Activated CD8-positive, alpha-beta T cell treated with anti-CD3 and anti-CD28 coated beads, Interleukin-2, amount 10 ng/mL, durations not matched to agents 7 days and 5 days (primary cell): ENCODE measurements at regions not wholly inside any gene's neighbourhood (a gene's known extent, or its start where the extent isn't known, plus 50 kb on each side); places are given as distances from the start of the nearest gene placed in this dataset.
"Not testable (repeated sequence)": the region's sequence is repeated elsewhere in the genome, so short reads cannot be mapped to it uniquely, and the experiment has no call there.

Source experiments
- ATAC-seq: fragments of 150-1000 bp; cut with Tn5 transposase; one replicate; pipeline ENCODE4 v1.10.0; 2021; ENCODE audit warnings: moderate library complexity
- CTCF ChIA-PET: fragments of 350-600 bp; sonication (Branson Sonifier 250); formaldehyde crosslinking; loops from one replicate; lab custom pipeline; 2021; ENCODE audit warnings: antibody characterized with exemption; lab: Charles Lee
- POLR2A ChIA-PET: fragments of 350-600 bp; sonication (Branson Sonifier 250); formaldehyde crosslinking; loops from one replicate; lab custom pipeline; 2021; ENCODE audit warnings: antibody characterized with exemption; lab: Charles Lee
- DNase-seq: peaks from one replicate; pipeline ENCODE4 v3.0.0-alpha.2; 2020
- H3K27ac Mint-ChIP-seq: one replicate; pipeline ENCODE4 v1.8.0; 2021; ENCODE audit warnings: mild to moderate bottlenecking, mixed read lengths
- H3K27me3 Mint-ChIP-seq: one replicate; pipeline ENCODE4 v1.8.0; 2021; ENCODE audit warnings: low read depth, mixed read lengths
- H3K36me3 Mint-ChIP-seq: one replicate; pipeline ENCODE4 v1.8.0; 2021; ENCODE audit warnings: low read depth, mixed read lengths
- H3K4me1 Mint-ChIP-seq: one replicate; pipeline ENCODE4 v1.8.0; 2021; ENCODE audit warnings: low read depth, mixed read lengths
- H3K4me3 Mint-ChIP-seq: one replicate; pipeline ENCODE4 v1.8.0; 2021; ENCODE audit warnings: mild to moderate bottlenecking, mixed read lengths
- H3K9me3 Mint-ChIP-seq: one replicate; pipeline ENCODE4 v1.8.0; 2022; ENCODE audit warnings: mixed read lengths; ENCODE audit not compliant: insufficient read depth

- CTCF ChIA-PET, result not testable (repeated sequence)
Observed at GRCh38 chr2:182609005-182609404, 107.1 kb upstream of the DNAJC10 start.

DNA sequence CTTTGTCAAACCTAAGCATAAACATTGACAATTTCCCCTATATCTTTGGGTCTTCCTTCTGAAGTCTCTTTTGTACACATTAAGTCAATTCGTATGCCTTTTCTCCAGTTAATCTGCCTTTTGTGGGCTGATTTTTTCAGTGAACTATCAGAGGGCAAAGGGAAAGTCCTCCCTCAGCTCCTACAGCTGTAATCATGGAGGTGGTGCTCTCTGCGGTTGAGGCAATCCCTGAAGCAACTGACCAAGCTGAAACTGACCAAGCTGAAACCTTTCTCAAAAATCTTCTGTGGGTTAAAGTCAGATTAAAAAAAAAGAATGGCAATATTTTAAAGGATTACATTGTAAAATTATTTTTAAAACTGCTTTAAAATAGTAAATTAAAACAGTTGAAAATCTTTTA lies 105.8 kb upstream of the DNAJC10 start:
- H3K27me3 Mint-ChIP-seq, result peaks cover 2% of the 10 kb centered on the region
- DNase-seq (no peak), ATAC-seq (no peak)
- H3K4me3 Mint-ChIP-seq, result no peak overlapping the region
- POLR2A ChIA-PET, result no interaction called here
- H3K4me1 Mint-ChIP-seq, result no peaks in the 10 kb centered on the region
- H3K27ac Mint-ChIP-seq, result no peak overlapping the region
- no peaks in the 10 kb centered on the region for H3K36me3 Mint-ChIP-seq
- H3K9me3 Mint-ChIP-seq, result no peaks in the 10 kb centered on the region
- CTCF ChIA-PET, result no interaction called here

More at GRCh38 chr2:182609005-182609404, 107.1 kb upstream of the DNAJC10 start:
- H3K36me3 Mint-ChIP-seq, POLR2A ChIA-PET, H3K9me3 Mint-ChIP-seq, H3K4me1 Mint-ChIP-seq, H3K27ac Mint-ChIP-seq, DNase-seq, H3K27me3 Mint-ChIP-seq, ATAC-seq, H3K4me3 Mint-ChIP-seq: not testable (repeated sequence)

DNA sequence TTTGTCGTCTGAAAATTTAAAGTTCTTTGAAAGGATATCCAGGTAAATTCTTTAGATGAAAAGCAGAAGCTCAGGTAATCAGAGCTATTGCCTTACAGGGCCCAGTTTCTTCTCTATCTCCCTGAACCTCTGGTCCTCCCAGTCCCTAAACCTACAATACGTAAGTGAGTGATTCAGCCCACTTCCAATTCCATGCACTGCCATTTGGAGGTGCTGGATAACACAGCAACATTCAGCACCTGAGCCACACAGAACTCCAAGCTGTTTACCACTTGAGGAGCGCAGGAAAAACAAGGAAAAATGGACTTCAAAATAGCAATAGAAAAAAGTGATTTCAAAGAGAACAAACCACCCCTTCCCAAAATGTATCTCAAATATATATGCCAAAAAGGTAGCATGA lies 105.0 kb upstream of the DNAJC10 start:
- H3K9me3 Mint-ChIP-seq, result no peaks in the 10 kb centered on the region
- no peak for DNase-seq
- POLR2A ChIA-PET, result no interaction called here
- no peak overlapping the region for H3K4me3 Mint-ChIP-seq
- no peaks in the 10 kb centered on the region for H3K36me3 Mint-ChIP-seq
- no peak for ATAC-seq
- no peak overlapping the region for H3K27ac Mint-ChIP-seq
- H3K27me3 Mint-ChIP-seq, result peaks cover 2% of the 10 kb centered on the region
- H3K4me1 Mint-ChIP-seq, result no peaks in the 10 kb centered on the region
- CTCF ChIA-PET, result no interaction called here

GRCh38 chr2:182615036-182615435 lies 101.0 kb upstream of the DNAJC10 start:
- H3K36me3 Mint-ChIP-seq, result no peaks in the 10 kb centered on the region
- no peaks in the 10 kb centered on the region for H3K9me3 Mint-ChIP-seq
- H3K27ac Mint-ChIP-seq, result no peak overlapping the region
- H3K4me3 Mint-ChIP-seq, result no peak overlapping the region
- no peak for ATAC-seq
- no peaks in the 10 kb centered on the region for H3K4me1 Mint-ChIP-seq
- DNase-seq, result no peak
- peaks cover 5% of the 10 kb centered on the region for H3K27me3 Mint-ChIP-seq
- CTCF ChIA-PET, result no interaction called here
- POLR2A ChIA-PET, result no interaction called here

GRCh38 chr2:182616471-182617393 lies 99.3 kb upstream of the DNAJC10 start:
- H3K9me3 Mint-ChIP-seq, result no peaks in the 10 kb centered on the region
- ChIA-PET CTCF (no interaction called here), POLR2A (no interaction called here)
- H3K27ac Mint-ChIP-seq, result no peak overlapping the region
- no peaks in the 10 kb centered on the region for H3K36me3 Mint-ChIP-seq
- H3K4me3 Mint-ChIP-seq, result no peak overlapping the region
- peaks cover 8% of the 10 kb centered on the region for H3K27me3 Mint-ChIP-seq
- H3K4me1 Mint-ChIP-seq, result no peaks in the 10 kb centered on the region
- no peak for ATAC-seq
- DNase-seq, result no peak

DNA sequence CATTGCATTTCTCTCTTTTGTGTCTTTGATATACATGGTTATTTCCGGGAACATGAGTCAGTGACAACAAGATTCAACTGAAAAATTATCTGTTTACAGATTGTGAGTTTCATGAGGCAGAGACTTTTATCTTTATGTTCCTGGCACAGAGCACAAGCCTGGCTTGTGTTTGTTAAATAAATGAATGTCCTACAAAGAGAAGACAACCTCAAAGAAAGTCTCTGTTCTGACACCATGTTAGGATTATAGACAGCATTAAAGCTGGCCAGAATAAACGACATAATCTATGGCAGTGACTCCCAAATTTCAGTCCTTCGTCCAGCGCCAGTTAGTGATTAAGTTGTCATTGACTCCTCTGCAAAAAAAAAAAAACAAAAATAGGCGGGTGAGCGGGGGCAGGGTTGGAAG lies 97.4 kb upstream of the DNAJC10 start:
- no peak for DNase-seq
- POLR2A ChIA-PET, result no interaction called here
- CTCF ChIA-PET, result no interaction called here
- Mint-ChIP-seq H3K4me1 (no peaks in the 10 kb centered on the region), H3K36me3 (no peaks in the 10 kb centered on the region), H3K4me3 (no peak overlapping the region), H3K27me3 (peaks cover 8% of the 10 kb centered on the region), H3K9me3 (no peaks in the 10 kb centered on the region), H3K27ac (no peak overlapping the region)
- no peak for ATAC-seq

DNA sequence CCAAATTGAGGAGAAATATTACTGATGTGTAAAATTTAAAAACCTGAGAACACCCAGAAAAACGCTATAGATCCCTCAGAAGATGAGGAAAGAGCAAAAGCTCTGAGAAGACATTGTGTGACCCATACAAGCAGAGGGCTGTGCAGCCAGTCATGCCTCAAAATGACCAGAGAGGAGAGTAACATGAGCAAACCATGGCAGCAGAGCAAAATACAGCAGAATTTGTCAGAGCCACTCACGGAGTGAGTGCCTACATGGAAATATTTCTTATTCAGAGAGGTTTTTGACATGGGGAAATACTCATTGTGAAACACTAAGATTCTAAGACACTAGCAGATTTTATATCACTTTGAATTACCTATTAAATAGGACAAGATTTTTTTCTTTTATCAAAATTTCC lies 96.8 kb upstream of the DNAJC10 start:
- no peak overlapping the region for H3K4me3 Mint-ChIP-seq
- POLR2A ChIA-PET, result no interaction called here
- DNase-seq, result no peak

GRCh38 chr2:182621191-182621590 lies 94.9 kb upstream of the DNAJC10 start:
- CTCF ChIA-PET, result no interaction called here
- H3K4me1 Mint-ChIP-seq, result no peaks in the 10 kb centered on the region
- H3K36me3 Mint-ChIP-seq, result no peaks in the 10 kb centered on the region
- no peaks in the 10 kb centered on the region for H3K9me3 Mint-ChIP-seq
- peaks cover 8% of the 10 kb centered on the region for H3K27me3 Mint-ChIP-seq
- no peak overlapping the region for H3K27ac Mint-ChIP-seq
- no peak overlapping the region for H3K4me3 Mint-ChIP-seq
- POLR2A ChIA-PET, result no interaction called here
- no peak for ATAC-seq
- DNase-seq, result no peak

More for the DNA sequence above, 96.8 kb upstream of the DNAJC10 start:
- no peak for ATAC-seq
- peaks cover 8% of the 10 kb centered on the region for H3K27me3 Mint-ChIP-seq
- no peak overlapping the region for H3K27ac Mint-ChIP-seq
- no peaks in the 10 kb centered on the region for H3K4me1 Mint-ChIP-seq
- CTCF ChIA-PET, result no interaction called here
- no peaks in the 10 kb centered on the region for H3K9me3 Mint-ChIP-seq
- no peaks in the 10 kb centered on the region for H3K36me3 Mint-ChIP-seq

DNA sequence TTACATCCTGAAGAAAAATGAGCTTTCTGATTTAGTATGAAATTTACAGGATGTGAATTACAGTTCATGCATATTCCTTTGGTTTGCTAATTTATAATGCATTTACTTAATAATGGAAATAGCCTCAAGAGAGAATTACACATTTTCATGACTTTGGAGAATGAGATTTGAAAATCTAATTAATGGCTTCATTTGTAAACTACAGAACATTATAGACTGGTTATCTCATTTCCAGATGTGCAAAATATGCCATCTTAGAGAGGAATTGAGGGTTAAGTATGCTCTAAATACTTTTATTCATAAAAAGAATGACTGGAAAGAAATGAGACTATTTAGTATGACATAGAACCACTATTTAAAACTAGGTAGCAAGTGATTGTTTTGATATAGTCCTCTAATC lies 94.2 kb upstream of the DNAJC10 start:
- ATAC-seq (no peak), DNase-seq (no peak)
- H3K27me3 Mint-ChIP-seq, result peaks cover 8% of the 10 kb centered on the region
- H3K27ac Mint-ChIP-seq, result no peak overlapping the region
- ChIA-PET POLR2A (no interaction called here), CTCF (no interaction called here)
- no peaks in the 10 kb centered on the region for H3K36me3 Mint-ChIP-seq
- no peaks in the 10 kb centered on the region for H3K9me3 Mint-ChIP-seq
- H3K4me3 Mint-ChIP-seq, result no peak overlapping the region
- no peaks in the 10 kb centered on the region for H3K4me1 Mint-ChIP-seq

DNA sequence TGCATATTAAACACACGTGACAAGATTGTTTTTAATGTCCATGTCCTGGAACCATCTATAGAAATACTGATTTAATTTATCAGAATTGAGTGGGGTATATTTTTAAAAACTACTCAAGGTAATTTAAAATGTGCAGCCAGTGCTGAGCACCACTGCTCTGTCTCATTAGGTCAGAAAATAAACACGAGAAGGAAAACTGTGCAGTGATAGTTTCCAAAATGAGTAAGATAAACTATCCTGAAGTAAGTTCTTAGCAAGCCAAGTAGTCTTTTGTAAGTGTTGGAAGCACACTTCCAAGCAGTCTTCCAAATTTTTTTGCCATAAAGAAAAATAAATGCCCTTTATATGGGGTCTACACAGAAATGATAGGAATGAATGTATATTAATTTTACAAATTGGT lies 93.8 kb upstream of the DNAJC10 start:
- Mint-ChIP-seq H3K27ac (no peak overlapping the region), H3K27me3 (peaks cover 8% of the 10 kb centered on the region), H3K36me3 (no peaks in the 10 kb centered on the region), H3K9me3 (no peaks in the 10 kb centered on the region), H3K4me1 (no peaks in the 10 kb centered on the region), H3K4me3 (no peak overlapping the region)
- no peak for DNase-seq
- POLR2A ChIA-PET, result no interaction called here
- CTCF ChIA-PET, result no interaction called here
- ATAC-seq, result no peak

DNA sequence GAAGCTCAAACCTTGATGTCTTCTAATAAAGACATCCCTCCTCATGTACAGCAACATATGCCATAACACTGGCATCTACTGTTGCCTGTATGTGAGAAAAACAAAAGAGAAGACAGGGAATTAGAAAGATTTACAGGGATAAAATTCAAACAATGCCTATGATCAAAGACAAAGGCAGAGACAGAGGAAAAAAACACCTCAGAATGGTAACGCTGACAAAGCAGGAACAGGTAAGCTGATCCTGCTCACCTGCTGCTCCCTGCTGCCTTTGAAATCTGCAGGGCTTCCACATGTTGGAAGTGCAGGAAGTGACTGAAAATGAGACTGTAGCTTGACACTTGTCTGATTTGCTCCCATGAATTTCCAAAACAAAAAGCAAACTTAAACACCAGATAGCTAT lies 90.2 kb upstream of the DNAJC10 start:
- H3K9me3 Mint-ChIP-seq, result no peaks in the 10 kb centered on the region
- H3K36me3 Mint-ChIP-seq, result no peaks in the 10 kb centered on the region
- no peaks in the 10 kb centered on the region for H3K4me1 Mint-ChIP-seq
- H3K4me3 Mint-ChIP-seq, result no peak overlapping the region
- no peak for DNase-seq
- CTCF ChIA-PET, result interaction anchor here (1.0 kb wide), 1 partner anchor 41 kb away, joined by 4 read pairs; no protein-coding TSS in a partner anchor
- no peak overlapping the region for H3K27ac Mint-ChIP-seq
- POLR2A ChIA-PET, result no interaction called here
- peaks cover 3% of the 10 kb centered on the region for H3K27me3 Mint-ChIP-seq
- ATAC-seq, result no peak

DNA sequence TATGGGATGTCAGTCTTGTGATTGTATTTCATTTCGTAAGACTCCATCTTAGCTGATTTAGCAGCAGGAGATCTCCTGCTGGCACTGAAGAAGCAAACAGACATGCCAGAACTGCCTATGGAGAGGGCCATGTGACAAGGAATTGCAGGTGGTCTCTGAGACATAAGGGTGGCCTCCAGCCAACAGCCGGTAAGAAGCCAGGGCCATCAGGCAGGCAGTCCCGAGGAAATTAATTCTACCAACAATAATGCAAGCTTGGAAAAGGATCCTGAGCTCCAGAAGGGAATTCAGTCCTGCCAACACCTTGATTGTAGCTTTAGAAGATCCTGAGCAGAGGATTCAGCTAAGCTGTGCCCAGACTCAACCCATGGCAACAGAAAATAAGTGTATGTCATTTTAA lies 87.1 kb upstream of the DNAJC10 start:
- no peak overlapping the region for H3K4me3 Mint-ChIP-seq
- no peak overlapping the region for H3K27ac Mint-ChIP-seq

More for the DNA sequence above, 87.1 kb upstream of the DNAJC10 start:
- Mint-ChIP-seq H3K9me3 (no peaks in the 10 kb centered on the region), H3K27me3 (peaks cover 4% of the 10 kb centered on the region), H3K4me1 (no peaks in the 10 kb centered on the region), H3K36me3 (no peaks in the 10 kb centered on the region)
- no peak for DNase-seq
- CTCF ChIA-PET, result no interaction called here
- ATAC-seq, result no peak
- POLR2A ChIA-PET, result no interaction called here
